Right atrium auricular region (tissue), 2 donors: ENCODE measurements at regions not wholly inside any gene's neighbourhood (a gene's known extent, or its start where the extent isn't known, plus 50 kb on each side); places are given as distances from the start of the nearest gene placed in this dataset.

Experiments used
- DNase-seq: peaks from one replicate; pipeline ENCODE4 v3.0.0-alpha.2; 2019; ENCODE audit warnings: low spot score
- H3K27ac ChIP-seq, 2 donors: fragments of 200-600 bp; sonication (generic); 1 replicate in 1 of 2; 2 replicates in 1 of 2; pipeline ENCODE4 v1.5.1; 2016 to 2019
- H3K27me3 ChIP-seq, 2 donors: fragments of 200-600 bp; sonication (generic); one replicate each; pipeline versions ENCODE4 v1.5.1 to v1.6.0; 2017 to 2019
- H3K36me3 ChIP-seq: fragments of 200-600 bp; sonication (generic); one replicate; pipeline ENCODE4 v1.5.1; 2016
- H3K4me1 ChIP-seq, 2 donors: fragments of 200-600 bp; sonication (generic); one replicate each; pipeline versions ENCODE4 v1.5.1 to v1.6.0; 2017 to 2019
- H3K4me3 ChIP-seq, 2 donors: fragments of 200-600 bp; sonication (generic); 1 replicate in 1 of 2; 2 replicates in 1 of 2; pipeline ENCODE4 v1.5.1; 2017 to 2019; ENCODE audit warnings: mild to moderate bottlenecking in 1 of 2, moderate library complexity in 1 of 2
- H3K9me3 ChIP-seq, 2 donors: fragments of 200-600 bp; sonication (generic); one replicate each; pipeline ENCODE4 v1.5.1; 2019
- TF ChIP-seq, protein P1 (sequence below), 2 donors: fragments of 200-600 bp; sonication (generic); IDR thresholded peaks; one replicate each; pipeline ENCODE4 v1.5.1; 2019; ENCODE audit warnings: antibody characterized with exemption in 2 of 2

- Histone ChIP-seq H3K4me3 (no peak overlapping the region), H3K27ac (no peak overlapping the region), H3K27me3 (no peaks in the 10 kb centered on the region), H3K9me3 (no peaks in the 10 kb centered on the region), H3K4me1 (no peaks in the 10 kb centered on the region), H3K36me3 (no peaks in the 10 kb centered on the region)
- TF ChIP-seq, protein P1, sequence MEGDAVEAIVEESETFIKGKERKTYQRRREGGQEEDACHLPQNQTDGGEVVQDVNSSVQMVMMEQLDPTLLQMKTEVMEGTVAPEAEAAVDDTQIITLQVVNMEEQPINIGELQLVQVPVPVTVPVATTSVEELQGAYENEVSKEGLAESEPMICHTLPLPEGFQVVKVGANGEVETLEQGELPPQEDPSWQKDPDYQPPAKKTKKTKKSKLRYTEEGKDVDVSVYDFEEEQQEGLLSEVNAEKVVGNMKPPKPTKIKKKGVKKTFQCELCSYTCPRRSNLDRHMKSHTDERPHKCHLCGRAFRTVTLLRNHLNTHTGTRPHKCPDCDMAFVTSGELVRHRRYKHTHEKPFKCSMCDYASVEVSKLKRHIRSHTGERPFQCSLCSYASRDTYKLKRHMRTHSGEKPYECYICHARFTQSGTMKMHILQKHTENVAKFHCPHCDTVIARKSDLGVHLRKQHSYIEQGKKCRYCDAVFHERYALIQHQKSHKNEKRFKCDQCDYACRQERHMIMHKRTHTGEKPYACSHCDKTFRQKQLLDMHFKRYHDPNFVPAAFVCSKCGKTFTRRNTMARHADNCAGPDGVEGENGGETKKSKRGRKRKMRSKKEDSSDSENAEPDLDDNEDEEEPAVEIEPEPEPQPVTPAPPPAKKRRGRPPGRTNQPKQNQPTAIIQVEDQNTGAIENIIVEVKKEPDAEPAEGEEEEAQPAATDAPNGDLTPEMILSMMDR (IDR thresholded peaks at IDR 0.05): no peak
- DNase-seq: no peak
Observed at GRCh38 chr7:108818742-108819141, 249.1 kb downstream of the DNAJB9 start.

GRCh38 chr7:108824840-108825580, 255.3 kb downstream of the DNAJB9 start:
- TF ChIP-seq, protein P1 (IDR thresholded peaks at IDR 0.05): no peak
- Histone ChIP-seq H3K4me3 (no peak overlapping the region), H3K27me3 (no peaks in the 10 kb centered on the region), H3K4me1 (no peaks in the 10 kb centered on the region), H3K36me3 (no peaks in the 10 kb centered on the region), H3K27ac (peak overlapping the region in 1 of 2 donors; percentile 35), H3K9me3 (no peaks in the 10 kb centered on the region)
- peak; percentile 65 for DNase-seq

GRCh38 chr7:108825581-108825909, 255.9 kb downstream of the DNAJB9 start:
- TF ChIP-seq, protein P1 (IDR thresholded peaks at IDR 0.05): no peak
- no peaks in the 10 kb centered on the region for H3K27me3 ChIP-seq
- H3K36me3 ChIP-seq: no peaks in the 10 kb centered on the region
- no peak overlapping the region for H3K4me3 ChIP-seq
- no peaks in the 10 kb centered on the region for H3K4me1 ChIP-seq
- no peak for DNase-seq
- no peak overlapping the region for H3K27ac ChIP-seq
- H3K9me3 ChIP-seq: no peaks in the 10 kb centered on the region

- Histone ChIP-seq H3K27ac (no peak overlapping the region), H3K27me3 (no peaks in the 10 kb centered on the region), H3K9me3 (peaks cover 0 to 12% of the 10 kb centered on the region in 2 donors), H3K4me1 (no peaks in the 10 kb centered on the region), H3K36me3 (no peaks in the 10 kb centered on the region), H3K4me3 (no peak overlapping the region)
- DNase-seq: no peak
- TF ChIP-seq, protein P1 (IDR thresholded peaks at IDR 0.05): no peak
Observed at GRCh38 chr7:108836256-108836655, 266.6 kb downstream of the DNAJB9 start.

GRCh38 chr7:108838198-108838597, 268.5 kb downstream of the DNAJB9 start:
- H3K27me3 ChIP-seq: no peaks in the 10 kb centered on the region
- TF ChIP-seq, protein P1 (IDR thresholded peaks at IDR 0.05): no peak
- peaks cover 0 to 12% of the 10 kb centered on the region in 2 donors for H3K9me3 ChIP-seq
- DNase-seq: no peak
- H3K4me1 ChIP-seq: no peaks in the 10 kb centered on the region
- no peak overlapping the region for H3K4me3 ChIP-seq
- no peak overlapping the region for H3K27ac ChIP-seq
- H3K36me3 ChIP-seq: no peaks in the 10 kb centered on the region

- H3K4me3 ChIP-seq: no peak overlapping the region
- no peaks in the 10 kb centered on the region for H3K4me1 ChIP-seq
- DNase-seq: no peak
- TF ChIP-seq, protein P1 (IDR thresholded peaks at IDR 0.05): no peak
- H3K27me3 ChIP-seq: no peaks in the 10 kb centered on the region
- H3K36me3 ChIP-seq: no peaks in the 10 kb centered on the region
- H3K27ac ChIP-seq: no peak overlapping the region
- H3K9me3 ChIP-seq: peaks cover 0 to 8% of the 10 kb centered on the region in 2 donors
Observed at GRCh38 chr7:108839076-108839475, 269.4 kb downstream of the DNAJB9 start.
